SKM-1 treated with dmso at 0.1 percent for 144 hours (cell line): ENCODE measurements at regions not wholly inside any gene's neighbourhood (a gene's known extent, or its start where the extent isn't known, plus 50 kb on each side); places are given as distances from the start of the nearest gene placed in this dataset.
"Not testable (repeated sequence)": the region's sequence is repeated elsewhere in the genome, so short reads cannot be mapped to it uniquely, and the experiment has no call there.

ENCODE experiments used
- DNase-seq: peaks from one replicate; lab custom pipeline; 2025; ENCODE audit not compliant: unreplicated experiment; lab: John Stamatoyannopoulos, UW

DNA sequence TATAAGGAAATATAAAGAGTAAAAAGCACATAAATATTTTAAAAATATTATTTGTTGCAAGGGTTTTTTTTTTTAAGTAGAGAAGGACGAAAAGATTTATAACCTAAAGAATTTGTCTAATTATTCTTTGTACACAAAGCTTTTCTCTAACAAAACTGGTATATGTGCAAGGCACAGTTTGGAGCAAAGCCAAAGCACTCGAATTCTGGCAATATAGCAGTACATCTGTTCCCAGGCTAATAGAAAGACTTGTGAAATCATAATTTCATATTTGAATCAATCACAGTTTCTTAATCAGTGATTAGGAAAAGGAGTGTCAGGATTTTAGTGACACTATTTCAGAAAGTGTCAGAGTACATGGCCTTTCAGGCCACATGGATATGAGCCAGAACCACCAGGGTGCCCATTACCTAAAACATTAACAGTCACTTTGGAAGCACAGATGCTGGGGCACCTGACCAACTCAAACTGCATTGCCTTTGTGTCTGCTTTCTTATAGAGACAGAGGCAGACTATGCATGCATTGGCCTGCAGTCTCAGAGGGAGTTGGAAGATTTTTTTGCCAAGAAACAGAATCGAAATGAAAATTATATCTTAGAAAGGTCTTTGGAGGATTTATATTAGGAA, 651.8 kb upstream of the SGO1 start:
- DNase-seq = no peak

DNA sequence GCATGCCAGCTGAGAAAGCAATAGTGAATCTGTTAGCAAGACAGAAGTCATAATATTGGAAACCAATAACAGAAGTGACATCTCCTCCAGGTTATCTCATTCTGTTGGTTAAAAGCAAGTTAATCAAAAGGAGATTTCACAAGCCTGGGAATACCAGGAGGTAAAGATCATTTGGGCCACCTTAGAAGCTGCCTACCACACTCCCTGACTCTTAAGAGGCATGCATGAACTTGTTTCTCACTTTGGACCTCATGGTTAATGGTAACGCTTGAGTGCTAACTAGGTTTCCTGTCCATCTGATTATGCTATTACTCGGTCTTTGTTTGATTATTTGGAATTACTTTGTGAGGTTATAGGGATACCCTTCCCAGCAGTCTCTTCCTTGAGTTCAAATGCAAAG, 650.8 kb upstream of the SGO1 start:
- DNase-seq = no peak

DNA sequence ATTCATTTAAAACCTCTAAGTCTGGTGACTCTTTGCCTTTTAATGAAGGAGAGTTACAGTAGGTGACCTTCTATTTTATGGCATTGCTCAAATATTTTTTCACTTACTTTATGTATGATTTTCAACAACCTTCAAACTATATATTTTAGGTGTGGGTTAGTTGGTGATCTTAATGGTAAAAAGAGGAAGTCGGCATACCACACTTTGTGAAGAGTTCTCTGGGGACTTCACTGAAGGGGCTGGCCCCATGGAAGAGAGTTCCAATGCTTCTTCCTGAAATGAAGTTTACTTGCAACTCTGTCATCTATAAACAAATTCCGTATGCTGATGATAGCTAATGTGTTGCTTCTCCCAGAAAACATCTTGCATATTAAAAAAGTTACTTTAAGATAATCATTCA, 647.0 kb upstream of the SGO1 start:
- DNase-seq = no peak

DNA sequence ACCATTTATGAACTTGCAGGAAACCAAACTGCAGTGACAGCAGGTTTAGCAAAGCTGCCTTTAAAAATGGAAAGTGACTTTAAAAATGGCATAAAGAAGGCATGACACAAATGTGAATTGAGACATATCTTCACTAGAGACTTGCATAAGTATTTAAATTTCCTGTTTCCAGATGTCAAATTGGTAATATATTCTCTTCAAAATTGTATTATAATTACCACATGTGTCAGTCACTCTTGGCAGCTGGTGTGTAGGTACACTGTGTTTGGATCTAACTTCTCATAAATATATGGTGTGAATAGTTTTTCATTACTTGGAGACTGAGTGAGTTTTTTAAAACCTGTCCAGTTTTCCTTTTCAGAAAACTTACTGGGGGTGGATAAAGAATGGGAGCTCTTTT, 636.2 kb upstream of the SGO1 start:
- no peak for DNase-seq

DNA sequence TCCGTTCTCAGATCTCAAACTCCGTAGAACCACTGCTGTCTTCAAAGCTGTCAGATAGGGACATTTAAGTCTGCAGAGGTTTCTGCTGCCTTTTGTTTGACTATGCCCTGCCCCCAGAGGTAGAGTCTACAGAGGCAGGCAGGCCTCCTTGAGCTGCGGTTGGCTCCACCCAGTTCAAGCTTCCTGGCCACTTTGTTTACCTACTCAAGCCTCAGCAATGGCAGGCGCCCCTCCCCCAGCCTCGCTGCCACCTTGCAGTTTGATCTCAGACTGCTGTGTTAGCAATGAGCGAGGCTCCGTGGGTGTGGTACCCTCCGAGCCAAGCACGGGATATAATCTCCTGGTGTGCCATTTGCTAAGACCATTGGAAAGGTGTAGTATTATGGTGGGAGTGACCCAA, 634.9 kb upstream of the SGO1 start:
- DNase-seq = not testable (repeated sequence)

DNA sequence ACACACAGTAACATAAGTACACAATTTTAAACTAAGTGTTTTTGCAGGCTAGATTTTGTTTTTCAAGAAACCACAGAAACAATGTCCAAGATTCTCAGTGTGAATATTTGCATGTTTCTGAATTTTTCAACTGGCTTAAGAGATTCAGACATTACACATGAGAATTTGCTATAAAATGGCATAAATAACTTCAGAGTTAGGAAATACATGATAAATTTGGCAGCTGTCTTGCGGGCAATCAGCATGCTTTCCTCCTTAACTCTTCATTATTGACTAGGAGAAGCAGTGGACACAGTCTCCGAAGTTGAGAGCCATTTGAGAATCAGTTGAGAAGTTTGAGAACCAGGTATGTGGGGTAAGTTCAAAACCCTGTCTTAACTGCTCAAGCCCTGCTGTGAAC, 625.6 kb upstream of the SGO1 start:
- no peak for DNase-seq

- no peak for DNase-seq
Measured at GRCh38 chr3:20811006-20811405, 625.0 kb upstream of the SGO1 start.

GRCh38 chr3:20810555-20810954, 624.5 kb upstream of the SGO1 start:
- no peak for DNase-seq

DNA sequence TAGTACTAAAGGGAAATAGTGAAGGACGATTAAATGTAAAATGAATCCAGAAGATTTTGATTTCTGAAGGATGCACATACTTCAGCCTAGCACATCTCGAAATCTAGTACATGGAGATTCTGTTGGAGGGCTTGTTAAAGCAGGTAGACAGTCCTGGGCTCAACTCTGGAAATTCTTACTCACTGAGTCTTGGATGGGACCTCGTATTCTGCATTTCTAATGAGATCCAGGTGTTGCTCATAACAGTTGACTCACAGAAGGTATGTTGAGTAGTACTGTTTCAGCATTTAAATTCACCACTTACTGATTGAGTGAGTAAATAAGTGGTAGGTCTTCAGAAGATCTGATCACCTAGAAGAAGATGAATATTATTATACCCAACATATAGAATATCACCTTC, 623.4 kb upstream of the SGO1 start:
- DNase-seq = no peak

DNA sequence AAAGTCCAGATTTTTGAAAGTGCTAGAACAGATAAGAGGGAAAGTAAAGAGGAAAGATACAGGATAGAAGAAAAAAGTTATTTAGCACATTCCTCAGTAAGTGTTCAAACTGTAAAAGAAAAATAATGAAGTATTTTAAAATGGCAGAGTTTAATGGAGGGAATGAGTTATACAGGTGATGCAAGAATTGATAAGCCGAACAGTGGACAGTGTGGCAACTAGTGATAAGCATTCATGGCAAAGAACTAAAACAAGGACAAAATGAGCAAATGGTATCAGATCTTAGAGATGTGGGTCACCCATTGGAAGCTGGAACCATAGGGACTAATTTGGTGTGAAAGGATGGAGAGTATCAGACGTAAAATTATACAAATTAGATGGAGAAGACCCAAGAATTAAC, 622.9 kb upstream of the SGO1 start:
- DNase-seq = no peak

DNA sequence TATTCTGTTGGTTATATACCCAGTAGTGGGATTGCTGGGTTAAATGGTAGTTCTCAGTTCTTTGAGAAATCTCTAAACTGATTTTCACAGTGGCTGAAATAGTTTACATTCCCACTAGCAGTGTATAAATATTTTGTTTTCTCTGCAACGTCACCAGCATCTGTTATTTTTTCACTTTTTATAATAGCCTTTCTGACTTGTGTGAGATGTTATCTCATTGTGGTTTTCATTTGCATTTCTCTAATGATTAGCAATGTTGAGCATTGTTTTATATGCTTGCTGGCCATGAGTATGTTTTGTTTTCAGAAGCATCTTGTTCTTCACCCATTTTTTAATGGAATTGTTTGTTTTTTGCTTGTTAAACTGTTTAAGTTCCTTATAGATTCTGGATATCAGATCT, 612.7 kb upstream of the SGO1 start:
- no peak for DNase-seq

- DNase-seq = no peak
Measured at GRCh38 chr3:20787005-20787404, 601.0 kb upstream of the SGO1 start.

DNA sequence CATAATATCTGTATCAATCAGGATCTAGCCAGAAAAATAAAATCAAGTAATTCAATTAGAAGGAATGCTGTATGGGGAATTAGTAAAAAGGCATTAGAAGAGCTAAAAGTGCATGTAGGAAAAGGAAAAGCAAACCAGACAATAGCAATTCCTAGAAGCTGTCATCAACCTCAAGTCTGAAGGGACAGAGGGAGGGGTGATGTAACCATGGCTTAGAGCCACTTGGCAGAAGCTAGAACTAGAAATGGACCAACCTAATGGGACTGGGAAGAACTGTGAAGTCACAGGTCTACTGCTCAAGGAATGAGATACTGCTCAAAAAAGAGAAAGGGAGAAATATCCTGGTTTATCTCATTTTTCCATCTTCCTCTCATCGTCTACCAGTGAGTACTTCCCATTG, 590.7 kb upstream of the SGO1 start:
- DNase-seq = no peak

GRCh38 chr3:20776286-20776685, 590.3 kb upstream of the SGO1 start:
- DNase-seq = no peak

GRCh38 chr3:20773320-20773984, 587.4 kb upstream of the SGO1 start:
- DNase-seq = no peak

DNA sequence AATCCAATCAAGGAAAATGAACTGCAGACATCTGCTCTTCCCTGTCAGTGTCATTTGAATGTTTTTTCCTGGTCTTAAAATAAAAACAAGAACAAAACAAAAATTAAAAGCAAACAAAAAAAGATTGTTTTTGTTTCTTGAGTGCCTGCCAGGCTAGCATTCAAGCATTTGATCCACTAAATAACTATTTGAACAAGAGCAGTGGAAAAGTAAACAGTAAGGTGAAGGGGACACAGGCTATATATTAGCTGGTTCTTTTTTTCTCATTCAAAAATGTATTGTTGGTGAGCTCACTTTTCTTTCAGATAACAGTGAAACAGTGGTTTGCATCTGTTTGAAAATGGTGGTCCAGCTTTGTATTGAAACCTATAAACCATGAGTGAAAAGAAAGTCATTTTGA, 586.9 kb upstream of the SGO1 start:
- no peak for DNase-seq

DNA sequence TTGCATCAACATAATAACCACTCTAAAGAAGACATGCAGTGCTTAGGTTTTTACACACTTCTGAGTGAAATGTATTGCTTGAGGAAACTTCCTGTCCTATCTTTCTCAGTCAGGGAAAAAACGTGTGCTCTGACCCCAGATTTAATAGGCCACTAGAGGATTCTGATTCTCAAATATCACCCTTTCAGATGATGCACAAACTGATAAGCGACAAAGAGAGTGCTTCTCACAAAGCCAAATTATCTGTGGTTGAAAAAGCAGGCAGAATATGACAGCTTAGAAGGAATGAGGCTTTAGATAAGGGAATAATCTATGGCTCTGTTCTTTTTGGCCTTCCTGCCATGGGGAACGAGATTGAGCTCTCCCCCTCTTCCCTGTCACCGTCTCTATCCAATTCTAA, 583.4 kb upstream of the SGO1 start:
- DNase-seq = no peak

DNA sequence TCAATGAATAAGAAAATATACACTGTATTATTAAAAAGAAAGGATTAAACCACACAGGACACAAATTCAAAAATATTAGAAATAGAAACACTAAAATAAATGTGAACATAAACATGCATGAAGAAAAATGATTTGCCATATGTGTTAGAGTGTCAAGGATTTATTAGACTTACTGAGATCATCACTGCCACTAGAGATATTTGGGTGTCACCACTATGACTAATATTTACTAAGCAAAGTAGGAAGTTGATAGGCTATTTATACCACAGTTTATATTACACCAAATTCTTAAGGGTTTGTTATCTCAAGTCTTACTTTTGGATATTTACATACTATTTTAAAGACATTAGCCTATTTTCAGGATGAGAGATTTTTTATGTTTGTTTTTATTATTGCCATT, 575.0 kb upstream of the SGO1 start:
- no peak for DNase-seq

DNA sequence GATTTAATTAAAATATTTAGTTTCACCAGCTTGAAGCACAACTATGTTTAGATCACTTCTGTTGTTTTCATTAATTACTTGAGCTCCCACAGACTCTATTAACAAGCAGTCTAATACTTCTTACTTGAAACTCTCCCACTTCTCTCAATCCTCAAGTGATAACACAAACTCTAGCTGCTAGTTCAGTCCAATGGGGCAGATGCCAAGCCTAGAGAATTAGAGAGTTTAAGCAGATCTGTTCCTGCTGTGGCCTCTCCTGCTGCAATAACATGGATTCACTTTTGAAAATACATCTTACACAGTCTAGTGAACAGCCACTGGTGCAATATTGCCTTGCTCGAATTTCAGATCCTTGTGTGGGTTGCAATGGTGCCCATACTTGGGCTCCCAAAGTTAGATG, 566.4 kb upstream of the SGO1 start:
- no peak for DNase-seq

DNA sequence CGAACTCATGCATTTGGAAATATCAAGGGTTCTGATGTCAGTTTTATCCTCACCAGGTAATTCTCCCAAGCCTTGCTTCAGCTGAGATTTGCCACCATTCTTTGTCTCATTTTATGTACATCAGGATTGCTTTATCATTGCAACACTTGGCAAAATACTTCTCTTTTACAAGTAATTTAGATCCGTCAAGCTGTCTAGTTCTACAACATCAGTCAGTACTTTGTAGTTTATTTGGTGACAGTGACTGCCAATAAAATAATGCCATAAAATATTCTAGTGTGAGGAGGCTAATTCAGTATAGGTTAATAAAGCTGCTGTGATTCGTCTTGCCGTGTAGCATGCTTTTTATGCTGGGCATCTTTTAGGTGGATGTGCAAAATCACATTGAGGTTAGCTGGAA, 565.3 kb upstream of the SGO1 start:
- no peak for DNase-seq

DNA sequence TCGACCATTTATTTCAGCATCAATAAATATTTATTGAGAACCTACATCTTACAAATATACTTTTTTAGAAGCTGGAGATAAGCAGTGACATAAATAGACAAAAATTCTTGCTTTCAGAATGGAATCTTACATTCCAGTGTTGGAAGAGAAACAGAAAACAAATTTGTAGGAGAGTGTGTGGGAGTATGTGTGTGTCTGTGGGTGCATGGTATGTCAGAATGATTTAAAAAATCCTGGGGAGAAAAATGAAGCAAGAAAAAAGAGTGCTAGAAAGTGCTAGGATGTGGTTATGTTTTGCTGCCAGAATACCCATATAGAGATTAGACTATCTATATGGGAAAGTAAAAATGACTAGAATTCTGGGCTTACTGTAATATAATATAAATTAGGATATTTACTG, 561.7 kb upstream of the SGO1 start:
- DNase-seq = no peak

DNA sequence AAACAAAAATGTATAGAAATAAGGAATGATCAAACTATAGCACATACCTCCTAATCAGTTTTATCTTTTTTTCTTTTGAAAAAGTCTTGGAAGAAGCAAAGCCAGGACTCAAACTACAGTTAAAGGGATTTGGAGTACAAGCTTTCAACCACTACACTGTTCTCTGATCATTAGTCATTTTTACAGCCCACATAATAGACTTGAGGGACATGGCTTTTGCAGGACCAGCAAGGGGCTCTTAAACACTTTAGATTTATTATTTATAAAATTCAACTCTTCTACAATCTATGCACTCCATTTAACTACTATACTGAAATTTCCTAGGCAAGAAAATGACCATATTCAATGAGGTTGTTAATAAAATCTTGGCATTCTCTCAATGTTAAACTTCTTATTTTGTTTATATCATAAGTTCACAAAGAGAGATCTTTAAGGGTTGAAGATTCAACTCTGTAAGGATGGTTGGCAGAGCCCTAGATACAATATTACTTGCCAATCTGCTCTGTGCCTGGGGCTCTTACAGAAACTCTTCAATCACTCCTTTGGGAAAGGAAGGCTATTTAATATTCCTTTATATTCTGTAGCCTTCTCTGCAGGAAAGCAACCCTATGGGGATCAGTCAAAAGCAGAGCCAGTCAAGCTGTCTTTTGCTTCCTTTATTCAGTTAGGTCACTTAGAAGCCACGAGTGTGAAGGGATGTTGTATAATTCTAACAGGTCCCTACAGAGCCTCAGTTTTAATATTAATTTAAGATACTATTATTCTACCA, 557.7 kb upstream of the SGO1 start:
- DNase-seq = no peak
